Stimulated activated CD4-positive, alpha-beta T cell treated with anti-CD3 and anti-CD28 coated beads, Interleukin-2, amount 100 ng/mL, for 48 hours (primary cell): ENCODE measurements at regions not wholly inside any gene's neighbourhood (a gene's known extent, or its start where the extent isn't known, plus 50 kb on each side); places are given as distances from the start of the nearest gene placed in this dataset.
"Not testable (repeated sequence)": the region's sequence is repeated elsewhere in the genome, so short reads cannot be mapped to it uniquely, and the experiment has no call there.

ENCODE experiments used
- DNase-seq, 2 donors: peaks; one replicate each; pipeline ENCODE4 v3.0.0-alpha.2; 2020

DNA sequence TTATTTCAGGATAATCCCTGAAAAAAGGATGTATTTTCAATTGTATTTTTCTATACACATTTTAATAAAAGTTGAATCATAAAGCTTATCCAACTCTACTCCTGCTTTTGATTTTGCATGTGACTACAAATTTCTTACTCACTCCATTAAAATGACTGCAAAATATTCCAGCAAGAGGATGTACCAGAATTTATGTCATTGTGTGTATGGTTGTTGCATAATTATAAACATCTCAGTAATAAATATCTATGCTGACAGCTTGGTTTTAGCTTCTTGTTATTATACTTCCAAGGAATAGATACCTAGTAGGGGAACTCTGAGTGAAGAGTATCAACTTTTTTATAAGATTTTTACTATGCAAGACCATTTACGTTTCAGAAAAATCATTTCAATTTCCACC, 463.2 kb upstream of the RUNX1 start:
- DNase-seq, result no peak

DNA sequence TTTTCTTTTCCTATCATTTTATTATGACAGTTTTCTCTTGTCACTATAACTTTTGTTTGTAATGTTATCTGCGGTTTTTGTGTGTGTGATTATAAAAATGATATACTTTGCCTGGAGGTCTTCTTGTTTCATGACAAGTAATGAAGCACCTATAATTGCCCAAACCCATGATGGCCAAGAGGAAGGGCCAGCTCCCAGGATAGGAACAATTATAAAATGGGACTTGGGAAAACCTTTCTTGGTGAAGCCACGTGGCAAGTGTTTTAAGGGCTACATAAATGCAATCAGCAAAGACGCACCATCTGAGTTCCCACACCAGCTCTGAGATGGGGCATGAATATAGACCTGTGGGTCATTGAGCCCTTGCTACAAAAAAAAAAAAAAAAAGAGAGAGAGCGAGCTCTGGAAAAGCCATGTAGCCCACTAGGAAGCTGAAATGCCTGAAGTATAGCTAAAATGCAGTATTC, 462.6 kb upstream of the RUNX1 start:
- no peak for DNase-seq

DNA sequence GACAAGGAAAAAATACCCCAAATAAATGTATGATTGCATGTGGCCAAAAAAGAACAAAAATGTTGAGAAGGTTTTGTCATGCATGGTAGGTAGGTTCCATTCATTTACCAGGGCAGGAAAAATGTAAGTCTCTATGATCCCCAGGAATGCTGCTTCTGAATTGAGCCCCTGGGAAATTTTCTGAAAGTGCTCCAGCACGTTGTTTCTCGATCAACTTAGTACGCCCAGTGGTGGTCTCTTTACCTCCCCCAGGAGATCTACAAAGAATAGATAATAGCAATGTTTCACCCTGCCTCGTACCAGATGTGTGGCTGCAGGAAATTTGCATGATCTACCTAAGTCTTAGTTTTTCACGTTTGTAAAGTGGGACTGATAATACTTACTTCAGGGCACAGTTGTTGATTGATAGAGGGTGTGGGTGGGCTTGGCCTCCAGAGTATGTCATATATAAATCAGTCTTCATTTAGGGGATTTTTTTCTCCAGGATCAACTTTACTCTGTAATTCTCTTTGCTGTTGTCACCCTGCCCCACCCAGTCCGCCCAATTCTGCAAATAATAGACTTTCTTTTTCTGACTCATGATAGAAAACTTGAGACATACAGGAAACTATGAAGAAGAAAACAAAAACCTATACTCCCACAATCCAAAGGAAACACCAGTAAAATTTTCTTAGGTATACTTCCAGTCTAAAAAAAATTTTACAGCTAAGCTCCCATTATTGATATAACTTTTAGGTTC, 462.0 kb upstream of the RUNX1 start:
- DNase-seq, result no peak

DNA sequence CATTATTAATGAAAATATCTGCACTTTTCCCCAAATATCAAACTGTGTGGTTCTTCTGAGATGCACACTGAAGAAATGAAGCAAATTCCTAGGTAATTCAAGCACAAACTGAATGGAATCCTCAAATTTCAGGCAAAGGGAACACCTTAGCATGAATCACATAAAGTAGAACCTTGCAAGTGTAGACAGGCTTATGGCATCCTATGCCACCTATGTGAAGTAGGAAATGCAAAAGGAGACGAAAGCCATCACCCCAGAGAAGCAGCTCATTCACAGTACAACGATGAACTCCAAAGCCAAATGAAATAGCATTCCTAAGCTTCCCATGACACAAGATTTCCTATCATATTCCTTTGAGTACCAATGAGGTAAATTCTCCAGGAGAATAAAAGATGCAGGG, 461.2 kb upstream of the RUNX1 start:
- DNase-seq, result no peak

DNA sequence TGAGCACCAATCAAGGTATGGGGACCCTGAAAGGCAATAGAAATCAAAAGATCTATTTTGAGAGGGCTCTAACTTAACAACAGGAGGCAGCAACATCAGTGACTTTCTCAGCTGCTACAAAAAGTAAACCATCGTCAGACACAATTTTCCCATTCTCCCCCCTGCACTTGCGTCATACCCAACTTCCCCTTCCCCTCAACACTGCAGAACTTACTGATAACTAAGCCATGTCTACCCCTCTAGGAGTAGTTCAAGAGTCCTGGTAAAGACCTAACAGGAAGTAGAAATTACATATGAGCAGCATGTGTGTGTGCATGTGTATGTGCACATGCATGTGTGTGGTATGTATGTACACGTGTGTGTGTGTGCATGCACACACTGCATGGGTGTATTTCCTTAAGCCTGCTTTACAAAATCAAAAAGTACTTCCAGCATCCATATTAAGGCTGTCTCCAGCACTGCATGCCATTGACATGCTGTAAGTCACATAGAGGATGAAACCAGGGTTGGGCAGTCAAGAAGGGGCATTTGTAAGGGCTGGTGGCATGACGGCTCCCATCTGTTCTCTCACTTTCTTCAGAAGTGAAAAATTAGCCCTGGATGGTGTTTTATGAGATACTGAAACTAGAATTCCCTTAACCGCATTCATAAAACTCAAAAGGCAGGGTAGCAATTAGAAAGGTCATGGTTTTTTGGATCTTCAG, 460.1 kb upstream of the RUNX1 start:
- no peak for DNase-seq

GRCh38 chr21:35508139-35508888, 459.2 kb upstream of the RUNX1 start:
- no peak for DNase-seq

DNA sequence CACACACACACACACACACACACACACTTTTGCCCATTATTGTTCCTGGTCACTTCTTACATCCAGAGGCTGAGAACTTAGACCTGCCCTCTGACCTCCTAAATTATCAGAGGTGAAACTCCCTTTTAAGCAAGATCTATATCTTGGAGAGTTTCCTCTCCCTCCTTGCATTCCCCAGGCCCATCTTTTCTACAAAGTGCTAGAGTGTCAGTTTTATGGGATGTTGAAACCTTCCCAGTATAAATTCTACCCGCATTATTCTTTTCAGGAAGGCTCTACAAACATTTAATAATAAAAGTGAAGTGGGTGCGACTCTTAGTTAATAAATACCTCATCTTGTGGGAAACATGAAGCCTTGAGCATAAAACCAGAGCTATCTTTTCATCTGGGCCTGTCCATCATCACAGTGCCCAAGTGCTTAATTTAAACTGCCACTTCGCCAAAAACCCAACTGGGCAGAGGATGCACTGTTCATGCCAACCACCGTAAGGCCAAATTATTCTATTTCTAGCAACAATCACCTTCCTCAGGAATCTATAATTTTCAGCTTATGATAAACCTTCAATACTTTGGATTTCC, 458.2 kb upstream of the RUNX1 start:
- DNase-seq, result no peak

- DNase-seq, result no peak
Measured at GRCh38 chr21:35506771-35507170, 457.7 kb upstream of the RUNX1 start.

DNA sequence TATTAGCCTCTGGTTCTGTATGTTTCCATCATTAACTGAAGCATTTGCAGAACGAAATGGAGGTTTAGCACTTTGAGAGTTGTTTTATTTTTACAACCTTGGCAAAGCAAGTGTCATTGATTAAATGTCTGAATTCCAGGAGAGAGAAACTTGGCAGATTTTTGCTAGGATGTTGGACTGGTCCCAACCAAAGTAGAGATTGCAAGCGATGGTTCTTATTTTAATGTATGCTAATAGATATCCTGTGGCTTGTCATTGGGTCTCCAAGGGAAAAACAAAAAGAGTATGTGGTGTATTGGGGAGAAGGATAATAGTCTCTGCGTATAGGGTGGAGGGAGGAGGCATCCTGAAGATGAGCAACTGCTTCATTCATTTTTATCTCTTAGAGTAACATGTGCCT, 457.2 kb upstream of the RUNX1 start:
- no peak for DNase-seq

DNA sequence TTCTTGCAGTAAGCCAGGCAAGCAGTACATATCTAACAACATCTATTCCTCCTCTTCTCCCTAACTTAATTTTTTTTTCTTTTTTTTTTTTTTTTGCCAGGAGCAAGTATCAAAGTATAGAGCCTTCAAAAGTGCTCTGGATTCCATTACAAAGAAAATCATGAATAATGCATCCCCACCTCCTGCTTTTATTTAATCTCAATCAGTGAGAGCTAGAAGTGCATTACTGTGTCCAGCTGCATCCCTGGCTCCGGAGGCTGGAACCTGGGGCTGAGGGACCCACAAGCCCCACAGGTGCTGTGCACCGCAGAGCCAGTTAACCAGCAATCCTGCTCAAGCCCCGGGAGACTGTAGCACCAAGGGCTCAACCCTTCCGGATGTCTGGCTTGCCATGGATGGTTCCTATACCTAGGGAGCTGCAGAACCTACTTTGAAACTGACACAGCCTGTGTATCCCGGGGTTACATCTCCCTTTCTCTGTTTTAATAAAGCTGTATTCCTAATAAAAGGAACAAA, 455.9 kb upstream of the RUNX1 start:
- DNase-seq, result no peak

- DNase-seq, result no peak
Measured at GRCh38 chr21:35504277-35504676, 455.2 kb upstream of the RUNX1 start.

GRCh38 chr21:35503671-35504070, 454.6 kb upstream of the RUNX1 start:
- DNase-seq, result no peak

DNA sequence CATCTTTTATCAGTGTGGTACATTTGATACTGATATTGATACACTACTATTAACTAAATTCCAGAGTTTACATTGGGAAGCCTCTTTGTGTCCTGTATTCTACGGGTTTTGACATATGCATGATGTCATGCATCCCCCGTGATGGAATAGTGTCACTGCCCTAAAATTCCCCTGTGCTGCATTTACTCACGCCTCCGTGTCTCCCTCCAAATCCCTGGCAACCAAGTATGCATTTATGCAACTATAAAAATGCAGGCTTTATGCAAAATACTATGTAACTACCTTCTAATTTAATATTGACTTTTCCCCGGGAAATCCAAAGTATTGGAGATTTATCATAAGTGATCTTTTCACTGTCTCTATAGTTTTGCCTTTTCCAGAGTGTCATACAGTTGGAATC, 453.7 kb upstream of the RUNX1 start:
- DNase-seq, result no peak

DNA sequence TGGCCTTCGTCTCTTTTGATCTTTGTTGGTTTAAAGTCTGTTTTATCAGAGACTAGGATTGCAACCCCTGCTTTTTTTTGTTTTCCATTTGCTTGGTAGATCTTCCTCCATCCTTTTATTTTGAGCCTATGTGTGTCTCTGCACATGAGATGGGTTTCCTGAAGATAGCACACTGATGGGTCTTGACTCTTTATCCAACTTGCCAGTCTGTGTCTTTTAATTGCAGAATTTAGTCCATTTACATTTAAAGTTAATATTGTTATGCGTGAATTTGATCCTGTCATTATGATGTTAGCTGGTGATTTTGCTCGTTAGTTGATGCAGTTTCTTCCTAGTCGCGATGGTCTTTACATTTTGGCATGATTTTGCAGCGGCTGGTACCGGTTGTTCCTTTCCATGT, 448.4 kb upstream of the RUNX1 start:
- DNase-seq, result not testable (repeated sequence)

GRCh38 chr21:35491920-35492678, 443.0 kb upstream of the RUNX1 start:
- no peak for DNase-seq

DNA sequence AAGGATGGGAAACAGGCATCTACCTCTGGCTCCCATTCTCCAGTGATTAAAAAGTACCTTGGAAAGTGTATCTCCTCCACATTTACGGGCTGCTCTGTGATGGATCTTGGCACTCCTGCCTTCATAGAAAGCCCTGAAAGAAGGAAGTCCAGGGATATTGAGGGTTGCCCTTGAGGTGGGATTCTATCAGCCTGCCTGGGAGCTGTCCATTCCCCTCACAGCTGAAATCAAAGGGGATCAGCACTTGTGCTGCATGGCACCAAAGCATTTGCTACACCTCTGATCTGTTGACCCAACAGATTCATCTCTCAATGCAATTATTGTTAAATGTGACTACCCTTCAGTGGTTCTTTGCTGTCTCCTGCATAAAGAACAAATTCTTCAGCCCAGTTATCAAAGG, 442.0 kb upstream of the RUNX1 start:
- DNase-seq, result no peak

GRCh38 chr21:35489389-35489980, 440.4 kb upstream of the RUNX1 start:
- DNase-seq, result no peak

- no peak for DNase-seq
Measured at GRCh38 chr21:35488946-35489345, 439.8 kb upstream of the RUNX1 start.

GRCh38 chr21:35485364-35485763, 436.3 kb upstream of the RUNX1 start:
- DNase-seq, result no peak

GRCh38 chr21:35484851-35485250, 435.7 kb upstream of the RUNX1 start:
- DNase-seq, result no peak

- DNase-seq, result no peak
Measured at GRCh38 chr21:35484032-35484431, 434.9 kb upstream of the RUNX1 start.
